Osteocyte (in vitro differentiated cells): ENCODE measurements at regions not wholly inside any gene's neighbourhood (a gene's known extent, or its start where the extent isn't known, plus 50 kb on each side); places are given as distances from the start of the nearest gene placed in this dataset.

ENCODE experiments used
- DNase-seq: peaks from one replicate; pipeline ENCODE4 v3.0.0; 2021; ENCODE audit warnings: mixed read lengths; ENCODE audit not compliant: unreplicated experiment; ENCODE audit errors: extremely low spot score
- H3K27ac Mint-ChIP-seq: one replicate; pipeline ENCODE4 v1.8.0; 2021; ENCODE audit warnings: mild to moderate bottlenecking, mixed read lengths; ENCODE audit not compliant: unreplicated experiment
- H3K27me3 Mint-ChIP-seq: one replicate; pipeline ENCODE4 v1.8.0; 2021; ENCODE audit warnings: mixed read lengths; ENCODE audit not compliant: unreplicated experiment
- H3K36me3 Mint-ChIP-seq: one replicate; pipeline ENCODE4 v1.8.0; 2021; ENCODE audit warnings: mixed read lengths; ENCODE audit not compliant: unreplicated experiment
- H3K4me1 Mint-ChIP-seq: one replicate; pipeline ENCODE4 v1.8.0; 2021; ENCODE audit warnings: mixed read lengths; ENCODE audit not compliant: unreplicated experiment
- H3K4me3 Mint-ChIP-seq: one replicate; pipeline ENCODE4 v1.8.0; 2021; ENCODE audit warnings: mild to moderate bottlenecking, moderate library complexity, mixed read lengths; ENCODE audit not compliant: unreplicated experiment
- H3K9me3 Mint-ChIP-seq: one replicate; pipeline ENCODE4 v1.8.0; 2021; ENCODE audit warnings: mixed read lengths; ENCODE audit not compliant: unreplicated experiment
- CTCF ChIP-seq: fragments of 200-600 bp; sonication (generic); IDR thresholded peaks from 2 replicates; pipeline ENCODE4 v1.5.0; 2021; ENCODE audit warnings: antibody characterized with exemption, mild to moderate bottlenecking, moderate library complexity

DNA sequence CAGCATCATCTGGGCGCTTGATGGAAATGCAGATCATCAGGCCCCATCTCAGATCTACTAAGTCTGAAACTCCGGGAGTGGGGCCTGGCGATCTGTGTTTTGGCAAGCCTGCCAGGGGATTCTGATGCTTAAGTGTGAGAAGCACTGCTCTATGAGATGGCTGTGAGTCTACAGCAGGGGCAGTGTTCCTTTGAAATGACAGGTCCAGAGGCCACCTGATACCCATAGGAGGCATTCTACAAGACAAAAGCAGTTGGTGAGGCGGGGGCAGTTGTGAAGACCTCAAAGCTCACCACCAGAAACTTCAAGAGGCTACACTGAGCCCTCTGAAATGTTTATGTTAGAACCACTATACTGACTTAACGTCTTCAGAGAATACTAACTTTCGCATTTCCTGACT is 86.9 kb upstream of the SPATA31D4 start:
- Mint-ChIP-seq H3K36me3 (no peaks in the 10 kb centered on the region), H3K9me3 (no peaks in the 10 kb centered on the region), H3K27ac (peak overlapping the region; percentile 50), H3K4me3 (no peak overlapping the region), H3K4me1 (peaks cover 27% of the 10 kb centered on the region), H3K27me3 (no peaks in the 10 kb centered on the region)
- TF ChIP-seq CTCF = no peak
- no peak for DNase-seq

DNA sequence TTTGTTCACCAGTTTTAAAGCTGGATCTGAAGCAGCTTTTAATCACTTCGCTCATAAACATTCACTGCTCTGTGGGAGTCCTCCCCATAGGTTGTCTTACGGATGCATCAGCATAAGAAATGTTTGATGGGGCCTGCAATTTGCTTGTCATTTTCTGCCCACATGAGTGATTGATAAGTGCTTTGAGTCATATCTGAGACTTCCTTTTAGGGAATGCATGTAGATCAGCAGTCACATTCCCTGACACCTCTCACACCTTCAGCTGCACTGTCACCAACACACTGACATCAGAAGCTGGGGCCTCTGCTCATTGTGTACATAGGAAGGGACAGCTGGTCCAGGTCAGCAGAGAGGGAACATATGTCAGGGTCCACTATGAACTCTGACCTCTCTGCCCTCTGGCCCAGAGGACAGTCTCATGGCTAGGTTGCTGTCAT is 84.1 kb upstream of the SPATA31D4 start:
- H3K9me3 Mint-ChIP-seq = no peaks in the 10 kb centered on the region
- no peak for DNase-seq
- no peaks in the 10 kb centered on the region for H3K36me3 Mint-ChIP-seq
- H3K27me3 Mint-ChIP-seq = no peaks in the 10 kb centered on the region
- H3K27ac Mint-ChIP-seq = peak overlapping the region; percentile 50
- no peak for TF ChIP-seq CTCF
- no peak overlapping the region for H3K4me3 Mint-ChIP-seq
- peaks cover 27% of the 10 kb centered on the region for H3K4me1 Mint-ChIP-seq

DNA sequence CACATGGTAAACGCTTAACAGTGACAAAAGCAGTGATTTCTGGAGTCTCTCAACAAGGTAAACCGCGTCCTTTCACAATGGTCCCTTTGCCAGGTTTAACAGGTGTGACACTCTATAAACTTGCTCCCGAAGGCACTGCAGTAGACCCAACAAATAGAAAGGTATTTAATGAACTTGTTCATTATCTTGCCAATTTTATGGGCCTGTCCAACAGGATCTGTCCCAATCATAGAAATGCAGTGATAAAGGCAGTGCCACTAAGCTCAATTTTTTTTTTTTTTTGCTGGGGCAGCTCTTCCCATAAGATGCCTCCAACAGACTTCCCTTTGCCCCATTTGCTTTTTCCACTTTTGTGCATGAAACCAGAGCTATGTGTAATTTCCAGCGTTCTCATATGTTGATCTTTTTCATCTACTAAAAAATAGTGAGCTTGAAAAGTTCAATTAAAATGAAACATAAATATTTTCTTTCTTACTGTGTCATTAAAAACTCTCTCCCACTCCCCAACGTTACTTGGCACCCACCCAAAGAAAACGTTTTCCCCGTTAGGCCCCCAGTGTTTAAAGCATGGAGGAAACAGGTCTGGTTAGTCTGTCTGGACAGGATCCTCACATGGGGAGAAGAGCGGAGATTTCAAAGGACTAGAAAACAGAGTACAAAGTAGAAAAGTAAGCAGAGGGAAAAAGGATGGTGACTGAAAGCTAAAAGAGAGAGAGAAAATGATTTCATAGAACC is 80.9 kb upstream of the SPATA31D4 start:
- H3K9me3 Mint-ChIP-seq = no peaks in the 10 kb centered on the region
- H3K4me3 Mint-ChIP-seq = no peak overlapping the region
- H3K27me3 Mint-ChIP-seq = no peaks in the 10 kb centered on the region
- peaks cover 23% of the 10 kb centered on the region for H3K4me1 Mint-ChIP-seq
- no peak for DNase-seq
- no peak overlapping the region for H3K27ac Mint-ChIP-seq
- no peaks in the 10 kb centered on the region for H3K36me3 Mint-ChIP-seq
- TF ChIP-seq CTCF = no peak

- Mint-ChIP-seq H3K27ac (no peak overlapping the region), H3K27me3 (no peaks in the 10 kb centered on the region), H3K4me1 (peaks cover 15% of the 10 kb centered on the region), H3K4me3 (no peak overlapping the region), H3K36me3 (no peaks in the 10 kb centered on the region), H3K9me3 (no peaks in the 10 kb centered on the region)
- peak; percentile 59 for TF ChIP-seq CTCF
- no peak for DNase-seq
Measured at GRCh38 chr9:81848472-81848871, 79.8 kb upstream of the SPATA31D4 start.

- Mint-ChIP-seq H3K27me3 (no peaks in the 10 kb centered on the region), H3K27ac (no peak overlapping the region), H3K9me3 (no peaks in the 10 kb centered on the region), H3K36me3 (no peaks in the 10 kb centered on the region), H3K4me3 (no peak overlapping the region), H3K4me1 (peaks cover 7% of the 10 kb centered on the region)
- TF ChIP-seq CTCF = no peak
- no peak for DNase-seq
Measured at GRCh38 chr9:81849631-81850259, 78.5 kb upstream of the SPATA31D4 start.
